Breast epithelium (tissue), 3 donors: ENCODE measurements at regions not wholly inside any gene's neighbourhood (a gene's known extent, or its start where the extent isn't known, plus 50 kb on each side); places are given as distances from the start of the nearest gene placed in this dataset.
"Not testable (repeated sequence)": the region's sequence is repeated elsewhere in the genome, so short reads cannot be mapped to it uniquely, and the experiment has no call there.

Experiments used
- POLR2A ChIP-seq: fragments of 450-650 bp; IDR thresholded peaks from one replicate; pipeline ENCODE4 v1.6.1; 2016; ENCODE audit warnings: antibody characterized with exemption, mild to moderate bottlenecking, moderate library complexity
- POLR2AphosphoS5 ChIP-seq, 3 donors: sonication (generic); formaldehyde crosslinking; IDR thresholded peaks; one replicate each; pipeline ENCODE4 v1.6.1; 2017; ENCODE audit warnings: antibody characterized with exemption in 3 of 3
- TF ChIP-seq, protein P1 (sequence below), 3 donors: fragments of 450-650 bp; IDR thresholded peaks; one replicate each; pipeline ENCODE4 v1.5.1; 2016 to 2017; ENCODE audit warnings: antibody characterized with exemption in 3 of 3, mild to moderate bottlenecking in 3 of 3, moderate library complexity in 3 of 3

DNA sequence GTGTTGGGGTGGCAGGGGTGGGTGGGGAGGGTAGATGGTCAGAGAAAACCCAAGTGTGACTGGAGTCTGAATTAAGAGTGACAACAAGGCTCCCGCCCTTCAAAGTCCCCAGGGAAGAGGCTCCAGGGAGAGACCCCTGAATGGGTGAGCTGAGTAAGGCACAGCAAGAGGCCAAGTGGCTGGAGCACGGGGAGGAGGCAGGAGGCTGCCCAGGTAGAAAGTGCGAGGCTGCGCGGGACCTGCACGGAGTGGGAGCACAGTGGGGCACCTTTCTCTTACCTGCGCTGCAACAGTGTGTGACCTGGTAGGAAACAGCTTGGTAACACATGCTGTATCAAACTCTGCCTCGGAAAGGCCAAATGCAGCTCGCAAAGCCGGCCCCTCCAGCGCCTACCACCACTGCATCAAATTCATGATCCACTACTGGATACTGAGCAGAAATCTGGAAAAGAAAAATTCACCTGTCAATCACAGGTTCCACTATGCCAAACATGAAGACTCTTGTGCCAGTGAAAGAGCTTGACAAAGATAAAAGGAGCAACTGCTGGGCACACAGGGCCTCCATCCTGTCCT, 77.1 kb upstream of the TNK2 start:
- TF ChIP-seq, protein P1, sequence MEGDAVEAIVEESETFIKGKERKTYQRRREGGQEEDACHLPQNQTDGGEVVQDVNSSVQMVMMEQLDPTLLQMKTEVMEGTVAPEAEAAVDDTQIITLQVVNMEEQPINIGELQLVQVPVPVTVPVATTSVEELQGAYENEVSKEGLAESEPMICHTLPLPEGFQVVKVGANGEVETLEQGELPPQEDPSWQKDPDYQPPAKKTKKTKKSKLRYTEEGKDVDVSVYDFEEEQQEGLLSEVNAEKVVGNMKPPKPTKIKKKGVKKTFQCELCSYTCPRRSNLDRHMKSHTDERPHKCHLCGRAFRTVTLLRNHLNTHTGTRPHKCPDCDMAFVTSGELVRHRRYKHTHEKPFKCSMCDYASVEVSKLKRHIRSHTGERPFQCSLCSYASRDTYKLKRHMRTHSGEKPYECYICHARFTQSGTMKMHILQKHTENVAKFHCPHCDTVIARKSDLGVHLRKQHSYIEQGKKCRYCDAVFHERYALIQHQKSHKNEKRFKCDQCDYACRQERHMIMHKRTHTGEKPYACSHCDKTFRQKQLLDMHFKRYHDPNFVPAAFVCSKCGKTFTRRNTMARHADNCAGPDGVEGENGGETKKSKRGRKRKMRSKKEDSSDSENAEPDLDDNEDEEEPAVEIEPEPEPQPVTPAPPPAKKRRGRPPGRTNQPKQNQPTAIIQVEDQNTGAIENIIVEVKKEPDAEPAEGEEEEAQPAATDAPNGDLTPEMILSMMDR (IDR thresholded peaks at IDR 0.05) = not testable (repeated sequence)
- TF ChIP-seq POLR2A; POLR2AphosphoS5 (IDR thresholded peaks at IDR 0.05): not testable (repeated sequence)
